AG10803 (cell line): ENCODE measurements at regions not wholly inside any gene's neighbourhood (a gene's known extent, or its start where the extent isn't known, plus 50 kb on each side); places are given as distances from the start of the nearest gene placed in this dataset.

Experiments used
- DNase-seq: peaks from one replicate; pipeline ENCODE4 v3.0.0; 2010; ENCODE audit warnings: low read depth
- H3K4me3 ChIP-seq: 2 replicates; pipeline ENCODE4 v1.5.1; 2011; ENCODE audit warnings: mild to moderate bottlenecking, low read length, control low read depth
- CTCF ChIP-seq: conservative IDR thresholded peaks from 2 replicates; pipeline ENCODE4 v1.5.1; 2011; ENCODE audit warnings: mild to moderate bottlenecking, low read length, control low read depth, inconsistent platforms

- H3K4me3 ChIP-seq = no peak overlapping the region
- no peak for TF ChIP-seq CTCF
- no peak for DNase-seq
Measured at GRCh38 chr11:93936460-93936859, 84.7 kb upstream of the HEPHL1 start.

GRCh38 chr11:93939084-93939760, 81.9 kb upstream of the HEPHL1 start:
- no peak overlapping the region for H3K4me3 ChIP-seq

GRCh38 chr11:93940395-93940794, 80.8 kb upstream of the HEPHL1 start:
- DNase-seq = no peak
- no peak overlapping the region for H3K4me3 ChIP-seq
- no peak for TF ChIP-seq CTCF

More at GRCh38 chr11:93939084-93939760, 81.9 kb upstream of the HEPHL1 start:
- no peak for DNase-seq
- TF ChIP-seq CTCF = no peak

GRCh38 chr11:93942176-93942575, 79.0 kb upstream of the HEPHL1 start:
- no peak for TF ChIP-seq CTCF
- no peak overlapping the region for H3K4me3 ChIP-seq
- DNase-seq = peak; percentile 11

GRCh38 chr11:93945596-93945995, 75.6 kb upstream of the HEPHL1 start:
- TF ChIP-seq CTCF = no peak
- no peak for DNase-seq
- H3K4me3 ChIP-seq = no peak overlapping the region

GRCh38 chr11:93952082-93952780, 68.9 kb upstream of the HEPHL1 start:
- TF ChIP-seq CTCF = no peak
- H3K4me3 ChIP-seq = no peak overlapping the region
- DNase-seq = no peak

- no peak overlapping the region for H3K4me3 ChIP-seq
- DNase-seq = no peak
- no peak for TF ChIP-seq CTCF
Measured at GRCh38 chr11:93957397-93957952, 63.7 kb upstream of the HEPHL1 start.
